ENCODE measurements at regions not wholly inside any gene's neighbourhood (a gene's known extent, or its start where the extent isn't known, plus 50 kb on each side); places are given as distances from the start of the nearest gene placed in this dataset.

GRCh38 chr6:92008757-92009502, 1410.4 kb downstream of the EPHA7 start:
- no peak overlapping the region for H3K27ac ChIP-seq (ENCODE audit: low read length)
- no peak for DNase-seq
- no peak for TF ChIP-seq CTCF (IDR thresholded peaks at IDR 0.05; ENCODE audit: low read length)
- TF ChIP-seq EZH2phosphoT487 (IDR thresholded peaks at IDR 0.05; ENCODE audit: low read length) = no peak
- TF ChIP-seq EZH2 (optimal IDR thresholded peaks at IDR 0.05; ENCODE audit: low read depth, low read length) = no peak
- H3K36me3 ChIP-seq (replicated peaks; ENCODE audit: insufficient read depth, low read length) = no peaks in the 10 kb centered on the region
- H3K9ac ChIP-seq (ENCODE audit: low read length) = no peak overlapping the region
- H3F3A ChIP-seq (ENCODE audit: insufficient read depth, low read length) = no peaks in the 10 kb centered on the region
- H2AFZ ChIP-seq (ENCODE audit: low read length) = no peak overlapping the region
- no peak overlapping the region for H3K4me3 ChIP-seq (ENCODE audit: low read length)
- no peaks in the 10 kb centered on the region for H3K9me2 ChIP-seq (replicated peaks; ENCODE audit: insufficient read depth, low read length)
- no peaks in the 10 kb centered on the region for H3K79me2 ChIP-seq (ENCODE audit: low read length)
- H4K20me1 ChIP-seq (ENCODE audit: insufficient read depth, low read length) = no peaks in the 10 kb centered on the region
- H3K4me1 ChIP-seq (ENCODE audit: low read length) = no peaks in the 10 kb centered on the region
- H3K27me3 ChIP-seq (replicated peaks; ENCODE audit: insufficient read depth, low read length) = no peaks in the 10 kb centered on the region
- H3K9me3 ChIP-seq (replicated peaks; ENCODE audit: insufficient read depth, low read length) = no peaks in the 10 kb centered on the region
- H3K4me2 ChIP-seq (ENCODE audit: low read depth, low read length) = no peak overlapping the region

GRCh38 chr6:92000112-92000511, 1413.2 kb upstream of the MAP3K7 start:
- TF ChIP-seq EZH2phosphoT487 (IDR thresholded peaks at IDR 0.05; ENCODE audit: low read length) (no peak), CTCF (IDR thresholded peaks at IDR 0.05; ENCODE audit: low read length) (no peak), EZH2 (optimal IDR thresholded peaks at IDR 0.05; ENCODE audit: low read depth, low read length) (no peak)
- H3K4me3 ChIP-seq (ENCODE audit: low read length) = no peak overlapping the region

GRCh38 chr6:91994787-91995186, 1407.9 kb upstream of the MAP3K7 start:
- no peak overlapping the region for H2AFZ ChIP-seq (ENCODE audit: low read length)
- no peaks in the 10 kb centered on the region for H3K36me3 ChIP-seq (replicated peaks; ENCODE audit: insufficient read depth, low read length)
- no peaks in the 10 kb centered on the region for H3K9me3 ChIP-seq (replicated peaks; ENCODE audit: insufficient read depth, low read length)
- no peak for DNase-seq
- H3K4me1 ChIP-seq (ENCODE audit: low read length) = peaks cover 5% of the 10 kb centered on the region; the same call in 1 of the 2 replicates
- H3K4me2 ChIP-seq (ENCODE audit: low read depth, low read length) = no peak overlapping the region
- no peaks in the 10 kb centered on the region for H3K9me2 ChIP-seq (replicated peaks; ENCODE audit: insufficient read depth, low read length)
- H3K79me2 ChIP-seq (ENCODE audit: low read length) = no peaks in the 10 kb centered on the region
- H3K27ac ChIP-seq (ENCODE audit: low read length) = no peak overlapping the region
- no peak overlapping the region for H3K9ac ChIP-seq (ENCODE audit: low read length)
- no peaks in the 10 kb centered on the region for H3F3A ChIP-seq (ENCODE audit: insufficient read depth, low read length)
- TF ChIP-seq EZH2phosphoT487 (IDR thresholded peaks at IDR 0.05; ENCODE audit: low read length) (no peak), EZH2 (optimal IDR thresholded peaks at IDR 0.05; ENCODE audit: low read depth, low read length) (no peak), CTCF (IDR thresholded peaks at IDR 0.05; ENCODE audit: low read length) (no peak)
- H4K20me1 ChIP-seq (ENCODE audit: insufficient read depth, low read length) = no peaks in the 10 kb centered on the region
- H3K27me3 ChIP-seq (replicated peaks; ENCODE audit: insufficient read depth, low read length) = no peaks in the 10 kb centered on the region
- no peak overlapping the region for H3K4me3 ChIP-seq (ENCODE audit: low read length)

More at GRCh38 chr6:92000112-92000511, 1413.2 kb upstream of the MAP3K7 start:
- Histone ChIP-seq H3K79me2 (ENCODE audit: low read length) (no peaks in the 10 kb centered on the region), H3K9me2 (replicated peaks; ENCODE audit: insufficient read depth, low read length) (no peaks in the 10 kb centered on the region), H3K36me3 (replicated peaks; ENCODE audit: insufficient read depth, low read length) (no peaks in the 10 kb centered on the region), H3K9ac (ENCODE audit: low read length) (no peak overlapping the region), H3K4me1 (ENCODE audit: low read length) (peaks cover 5% of the 10 kb centered on the region; the same call in 1 of the 2 replicates), H3K27ac (ENCODE audit: low read length) (no peak overlapping the region), H3K27me3 (replicated peaks; ENCODE audit: insufficient read depth, low read length) (no peaks in the 10 kb centered on the region), H3F3A (ENCODE audit: insufficient read depth, low read length) (no peaks in the 10 kb centered on the region), H4K20me1 (ENCODE audit: insufficient read depth, low read length) (no peaks in the 10 kb centered on the region), H3K4me2 (ENCODE audit: low read depth, low read length) (no peak overlapping the region), H3K9me3 (replicated peaks; ENCODE audit: insufficient read depth, low read length) (no peaks in the 10 kb centered on the region), H2AFZ (ENCODE audit: low read length) (no peak overlapping the region)
- DNase-seq = no peak

Measured in MM.1S (cell line).